NB4 (cell line): ENCODE measurements at regions not wholly inside any gene's neighbourhood (a gene's known extent, or its start where the extent isn't known, plus 50 kb on each side); places are given as distances from the start of the nearest gene placed in this dataset.

Experiments used
- POLR2A ChIP-seq: IDR thresholded peaks from 2 replicates; pipeline ENCODE4 v1.6.1; 2011; ENCODE audit warnings: mild to moderate bottlenecking; ENCODE audit not compliant: insufficient read length; ENCODE audit errors: extremely low read depth
- TF ChIP-seq, protein P1 (sequence below): IDR thresholded peaks from one replicate; pipeline ENCODE4 v1.5.1; 2012; ENCODE audit warnings: low read depth, low read length
- TF ChIP-seq, protein P2 (sequence below): IDR thresholded peaks from 2 replicates; pipeline ENCODE4 v1.6.1; 2011; ENCODE audit warnings: low read depth, low read length

DNA sequence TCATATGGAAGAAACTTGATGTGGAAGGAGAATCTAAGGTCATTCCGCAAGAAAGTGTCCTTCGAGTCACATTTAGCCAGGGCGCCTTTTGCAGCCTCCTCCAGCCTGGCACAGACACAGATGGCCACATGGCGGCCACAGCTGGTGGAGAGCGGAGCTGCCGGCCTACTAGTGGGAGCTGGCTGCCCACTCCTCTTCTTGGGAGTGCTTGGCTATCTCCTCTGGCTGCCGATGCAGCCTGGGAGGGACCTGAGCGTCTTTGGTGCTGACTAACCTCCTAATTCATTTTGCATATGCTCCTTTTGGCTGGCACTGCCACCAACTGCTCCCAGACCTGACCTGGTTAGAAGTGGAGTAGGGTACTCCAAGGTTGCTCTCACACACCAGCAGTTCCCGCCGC is 199.3 kb upstream of the MYT1L start:
- TF ChIP-seq POLR2A = no peak
- TF ChIP-seq, protein P1, sequence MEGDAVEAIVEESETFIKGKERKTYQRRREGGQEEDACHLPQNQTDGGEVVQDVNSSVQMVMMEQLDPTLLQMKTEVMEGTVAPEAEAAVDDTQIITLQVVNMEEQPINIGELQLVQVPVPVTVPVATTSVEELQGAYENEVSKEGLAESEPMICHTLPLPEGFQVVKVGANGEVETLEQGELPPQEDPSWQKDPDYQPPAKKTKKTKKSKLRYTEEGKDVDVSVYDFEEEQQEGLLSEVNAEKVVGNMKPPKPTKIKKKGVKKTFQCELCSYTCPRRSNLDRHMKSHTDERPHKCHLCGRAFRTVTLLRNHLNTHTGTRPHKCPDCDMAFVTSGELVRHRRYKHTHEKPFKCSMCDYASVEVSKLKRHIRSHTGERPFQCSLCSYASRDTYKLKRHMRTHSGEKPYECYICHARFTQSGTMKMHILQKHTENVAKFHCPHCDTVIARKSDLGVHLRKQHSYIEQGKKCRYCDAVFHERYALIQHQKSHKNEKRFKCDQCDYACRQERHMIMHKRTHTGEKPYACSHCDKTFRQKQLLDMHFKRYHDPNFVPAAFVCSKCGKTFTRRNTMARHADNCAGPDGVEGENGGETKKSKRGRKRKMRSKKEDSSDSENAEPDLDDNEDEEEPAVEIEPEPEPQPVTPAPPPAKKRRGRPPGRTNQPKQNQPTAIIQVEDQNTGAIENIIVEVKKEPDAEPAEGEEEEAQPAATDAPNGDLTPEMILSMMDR = no peak
- TF ChIP-seq, protein P2, sequence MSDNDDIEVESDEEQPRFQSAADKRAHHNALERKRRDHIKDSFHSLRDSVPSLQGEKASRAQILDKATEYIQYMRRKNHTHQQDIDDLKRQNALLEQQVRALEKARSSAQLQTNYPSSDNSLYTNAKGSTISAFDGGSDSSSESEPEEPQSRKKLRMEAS = no peak
